Hematopoietic multipotent progenitor cell treated with erythropoietin and hydrocortisone succinate and interleukin-3 and kit ligand, for 6 days (in vitro differentiated cells): ENCODE measurements at regions not wholly inside any gene's neighbourhood (a gene's known extent, or its start where the extent isn't known, plus 50 kb on each side); places are given as distances from the start of the nearest gene placed in this dataset.

Source experiments
- DNase-seq: peaks from one replicate; pipeline ENCODE4 v3.0.0-alpha.2; 2015

DNA sequence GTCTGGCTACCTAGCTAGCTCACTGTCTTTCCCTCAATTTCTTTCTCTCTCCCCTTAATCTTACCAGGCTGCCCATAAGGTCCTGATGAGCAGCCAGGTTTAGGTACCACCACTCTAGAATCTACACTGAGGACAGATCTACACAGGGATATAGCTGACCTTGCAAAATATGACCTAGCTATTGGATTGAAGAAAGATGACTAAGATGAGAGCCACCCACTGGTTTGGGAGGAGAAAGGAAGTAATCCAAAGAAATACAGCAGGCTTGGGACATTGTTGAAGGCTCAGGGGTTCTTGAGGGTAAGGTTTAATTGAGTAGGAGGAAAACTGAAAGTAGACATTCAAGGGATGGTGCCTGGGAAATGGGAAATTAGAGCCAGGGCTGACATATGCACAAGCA lies 142.0 kb upstream of the TMC3 start:
- DNase-seq, result no peak

DNA sequence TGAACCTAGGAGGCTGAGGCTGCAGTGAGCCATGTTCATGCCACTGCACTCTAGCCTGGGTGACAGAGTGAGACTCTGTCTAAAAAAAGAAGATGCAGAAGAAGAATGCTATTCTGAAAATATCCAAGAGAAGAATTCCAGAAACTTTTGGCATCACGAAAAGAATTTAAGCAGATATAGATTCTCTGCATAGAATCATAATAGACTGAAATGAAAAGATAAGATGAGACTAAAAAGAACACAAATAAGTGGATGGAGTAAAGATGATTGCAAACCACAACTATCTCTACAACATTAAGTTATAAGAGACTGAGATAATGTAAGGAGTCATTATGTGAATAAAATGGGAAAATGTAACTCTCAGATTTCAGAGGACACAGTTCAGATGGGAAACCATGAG lies 140.7 kb upstream of the TMC3 start:
- DNase-seq, result no peak

DNA sequence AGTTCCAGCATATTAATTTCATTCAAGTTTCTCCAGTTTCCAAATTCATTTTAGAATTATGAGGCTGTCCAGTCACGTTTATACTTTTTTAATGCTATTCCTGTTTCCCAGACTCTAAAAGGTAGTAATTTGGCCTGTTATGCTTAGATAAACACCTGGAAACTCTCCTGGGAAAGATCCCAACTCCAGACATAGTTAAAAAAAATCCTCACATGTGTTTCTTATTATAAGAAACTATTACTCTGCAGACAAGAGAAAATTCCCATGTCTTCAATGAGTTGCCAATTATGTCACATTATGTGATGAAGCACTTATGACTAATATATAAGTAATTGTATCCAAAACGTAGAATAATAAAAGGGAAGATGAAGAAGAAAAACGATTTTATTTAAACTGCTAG lies 137.1 kb upstream of the TMC3 start:
- no peak for DNase-seq

DNA sequence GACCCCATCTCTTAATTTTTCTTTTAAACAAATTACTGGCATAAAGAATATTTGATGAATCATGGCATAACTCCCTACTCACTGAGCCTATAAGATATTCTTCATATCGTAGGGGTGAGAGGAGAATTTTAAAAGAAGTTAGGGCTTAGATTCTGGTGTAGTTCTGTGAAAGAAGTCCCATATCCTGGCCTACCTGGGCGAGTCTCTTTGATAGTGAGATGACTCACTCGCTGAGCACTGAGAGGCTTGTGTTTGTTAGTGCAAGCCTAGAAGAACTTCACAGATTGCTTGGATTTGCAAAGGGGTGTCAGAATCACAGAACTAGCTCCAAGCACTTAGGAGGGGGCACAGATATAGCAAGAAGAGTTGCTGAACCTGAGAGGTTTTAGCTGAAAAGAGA lies 133.8 kb upstream of the TMC3 start:
- no peak for DNase-seq

DNA sequence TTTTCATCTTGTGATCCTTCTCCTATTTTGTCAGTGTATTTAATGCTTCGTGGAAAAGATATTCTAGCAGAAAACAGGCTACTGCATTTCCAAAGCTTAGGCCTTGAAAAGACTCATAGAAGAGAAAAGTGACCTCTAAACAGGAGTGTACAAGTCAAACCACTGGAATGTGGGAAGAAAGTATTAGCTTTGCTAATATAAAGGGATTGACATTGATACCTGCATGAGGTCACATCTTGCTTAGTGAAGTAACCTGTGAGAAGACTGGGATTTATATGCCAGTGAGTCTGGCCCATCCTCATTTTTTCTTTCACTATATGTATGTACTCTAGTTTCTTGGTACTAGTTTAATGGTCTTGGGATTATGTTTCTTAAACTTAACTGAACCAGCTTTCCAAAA lies 132.9 kb upstream of the TMC3 start:
- DNase-seq, result no peak

DNA sequence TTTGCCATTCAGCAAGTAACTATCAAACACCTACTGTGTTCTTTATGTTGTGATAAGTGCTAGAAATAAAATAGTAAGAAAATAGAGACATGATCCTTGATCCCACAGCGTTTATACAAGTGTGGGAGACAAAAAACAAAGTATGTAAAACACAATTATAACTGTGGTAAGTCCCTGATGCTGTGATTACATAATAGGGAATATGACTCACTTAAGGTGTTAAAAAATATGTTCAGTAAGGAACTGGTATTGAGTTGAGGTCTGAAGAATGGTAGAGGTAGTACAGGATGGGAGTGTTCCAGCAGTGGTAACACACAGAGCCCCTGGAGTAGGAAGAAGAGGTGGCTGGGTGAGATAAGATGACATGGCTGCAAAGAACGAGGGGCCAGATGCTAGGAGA lies 132.1 kb upstream of the TMC3 start:
- DNase-seq, result no peak

DNA sequence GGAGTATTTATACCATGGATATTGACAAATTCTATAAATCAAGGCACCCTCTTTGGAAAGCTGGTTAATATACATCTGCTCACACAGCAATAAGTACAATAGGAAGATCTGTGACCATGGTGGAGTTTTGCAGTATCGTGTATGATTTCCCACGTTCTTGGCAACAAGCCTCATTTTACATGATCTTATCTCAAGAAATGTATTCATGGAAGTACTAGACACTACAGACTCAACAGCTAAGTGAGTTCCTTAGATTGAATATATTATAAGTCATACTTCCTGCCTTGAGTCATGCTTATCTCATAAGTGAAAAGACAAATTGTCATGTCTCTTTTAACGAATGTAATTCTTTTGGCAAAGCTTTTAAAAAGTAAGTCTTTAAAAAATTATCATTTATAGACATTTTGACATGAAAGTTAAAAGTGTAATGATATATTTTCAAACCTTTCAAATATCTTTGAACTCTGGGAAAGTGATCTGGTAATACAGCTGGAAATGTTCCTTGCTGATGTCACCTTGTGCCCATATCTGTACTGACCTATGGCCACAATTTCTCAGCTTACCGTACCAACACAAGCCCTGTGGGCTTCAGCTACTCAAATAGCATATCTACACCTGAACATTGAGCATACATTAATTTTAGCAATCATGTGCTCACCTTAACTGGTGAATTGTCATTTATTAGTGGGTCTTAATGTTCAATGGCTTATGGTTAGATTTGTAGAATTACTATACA lies 130.3 kb upstream of the TMC3 start:
- DNase-seq, result peak; percentile 13

DNA sequence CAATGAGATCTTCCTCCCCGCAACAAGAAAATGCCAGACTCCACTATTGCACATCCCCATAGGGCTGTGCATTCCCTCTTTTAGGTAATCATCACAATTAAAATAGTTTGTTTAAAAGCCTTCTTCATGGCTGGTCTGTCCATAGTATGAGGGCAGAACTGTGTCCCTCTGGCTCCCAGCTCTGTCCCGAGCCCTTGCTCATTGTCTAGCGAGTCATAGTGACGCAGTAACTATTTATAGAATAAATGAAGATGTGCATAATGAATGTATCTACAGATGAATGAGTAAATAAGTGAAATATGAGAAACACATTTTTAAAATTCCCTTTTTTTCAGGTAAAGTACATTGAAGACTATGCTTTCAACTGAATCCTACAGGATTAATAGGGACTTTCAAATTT lies 128.4 kb upstream of the TMC3 start:
- no peak for DNase-seq

DNA sequence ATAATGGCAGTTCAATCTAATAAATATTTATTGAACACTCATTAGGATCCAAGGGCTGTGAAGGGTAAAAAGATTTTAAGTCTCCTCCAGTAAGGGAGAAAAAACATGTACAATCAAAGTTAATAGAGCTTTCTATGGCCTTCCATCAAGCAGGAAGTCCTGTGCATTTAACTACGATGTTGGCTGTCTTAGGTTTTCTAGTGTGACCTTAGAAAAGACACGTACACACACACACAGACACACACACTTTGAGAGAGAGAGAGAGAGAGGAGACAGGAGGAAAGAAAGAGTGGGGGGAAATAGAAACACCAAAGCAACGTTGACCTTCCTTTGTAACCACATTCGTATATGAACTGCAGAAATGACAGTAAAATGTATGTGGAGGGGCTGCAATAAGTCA lies 126.1 kb upstream of the TMC3 start:
- no peak for DNase-seq

DNA sequence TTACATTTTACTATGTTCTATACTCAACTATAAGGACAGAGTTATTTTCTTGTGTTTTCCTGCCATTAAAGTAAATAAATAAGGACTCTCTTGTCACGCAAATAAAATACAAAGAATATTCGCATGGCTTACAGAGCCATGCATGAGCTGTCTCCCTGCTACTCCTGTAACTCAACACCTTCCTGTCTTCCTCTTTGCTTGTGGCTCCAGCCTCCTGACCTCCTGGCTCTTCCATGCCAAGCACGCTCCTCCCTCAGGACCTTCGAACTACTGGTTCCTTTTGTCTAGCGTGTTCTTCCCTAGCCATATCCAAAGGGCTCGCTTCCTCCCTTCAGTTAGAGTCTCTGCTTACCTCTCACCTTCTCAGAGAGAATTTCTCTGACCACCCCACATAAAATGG lies 124.3 kb upstream of the TMC3 start:
- DNase-seq, result no peak

DNA sequence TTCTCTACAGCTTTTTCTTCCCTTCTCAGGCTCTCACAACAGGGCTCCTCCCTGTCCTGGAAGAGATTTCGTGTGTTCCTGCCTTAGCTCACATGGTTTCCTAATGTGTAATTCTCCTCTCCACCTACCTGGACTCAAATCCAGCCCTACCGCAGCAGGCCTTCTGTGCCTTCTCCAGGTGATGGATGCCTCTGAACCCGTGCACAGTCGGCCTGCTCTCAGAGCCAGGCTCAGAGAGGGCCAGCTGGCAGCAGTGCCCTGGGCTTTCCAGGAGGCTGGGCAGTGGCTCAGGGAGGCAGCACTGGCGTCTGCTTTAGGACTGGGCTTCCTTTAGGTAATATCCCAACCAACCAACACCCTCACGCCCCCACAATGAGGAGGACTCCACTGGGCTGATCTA lies 123.2 kb upstream of the TMC3 start:
- DNase-seq, result no peak

DNA sequence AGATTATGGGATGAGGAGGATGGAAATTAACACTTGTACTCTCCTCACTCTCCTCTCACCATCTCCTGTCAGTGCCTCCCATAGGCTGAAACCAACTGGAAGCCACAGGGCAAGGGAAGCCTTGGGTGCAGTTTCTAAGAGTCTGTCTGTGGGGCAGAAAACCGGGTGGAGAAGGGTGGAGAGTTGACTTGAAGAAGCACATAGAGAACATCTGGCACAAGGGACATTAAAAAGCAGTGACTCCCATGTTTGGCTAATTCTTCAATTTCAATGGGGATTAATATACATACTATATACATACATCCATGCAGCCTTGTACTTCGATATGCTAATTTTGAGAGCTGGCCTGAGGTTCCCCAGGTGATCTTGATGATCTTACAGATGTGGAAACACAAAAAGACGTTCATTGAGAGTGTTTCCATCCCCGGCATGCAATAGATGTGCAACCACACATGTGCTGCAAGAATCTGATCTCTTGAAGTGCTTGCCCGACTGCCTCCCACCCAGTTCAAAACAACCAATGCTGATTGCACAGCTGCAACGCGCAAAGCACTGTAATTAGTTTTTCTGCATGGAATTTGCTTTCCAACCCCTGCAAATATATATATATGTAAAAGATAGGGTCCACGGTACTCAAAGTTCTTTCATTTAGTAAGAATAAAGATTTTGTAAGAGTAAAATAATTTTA lies 121.9 kb upstream of the TMC3 start:
- DNase-seq, result no peak

DNA sequence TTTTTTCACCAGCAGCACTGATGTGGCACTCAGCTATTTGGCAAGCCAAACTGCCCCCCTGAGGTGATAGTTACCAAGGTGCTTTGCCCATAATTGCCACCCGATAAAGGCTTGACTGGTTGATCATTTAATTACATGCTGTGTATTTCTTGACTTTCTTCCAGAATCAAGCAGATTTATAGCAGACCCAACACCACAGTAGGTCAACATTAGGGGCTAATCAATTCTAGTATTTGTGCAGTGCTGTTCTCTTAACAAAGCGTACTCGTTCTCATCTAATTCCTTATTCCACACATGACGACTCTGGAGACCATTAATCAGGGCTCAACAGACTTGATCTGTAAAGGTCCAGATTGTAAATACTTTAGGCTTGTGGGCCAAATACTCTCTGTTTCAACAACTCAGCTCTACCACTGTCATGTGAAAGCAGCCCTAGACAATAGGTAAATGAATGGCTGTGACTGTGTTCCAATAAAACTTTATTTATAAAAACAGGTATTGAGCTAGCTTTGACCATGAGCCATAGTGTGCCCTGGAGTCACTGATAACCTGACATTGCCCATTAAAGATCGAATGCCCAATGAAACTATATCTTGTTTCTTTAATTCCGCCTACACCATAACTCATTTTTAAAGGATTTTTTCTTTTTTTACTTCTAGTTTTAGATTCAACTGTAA lies 119.1 kb upstream of the TMC3 start:
- no peak for DNase-seq

DNA sequence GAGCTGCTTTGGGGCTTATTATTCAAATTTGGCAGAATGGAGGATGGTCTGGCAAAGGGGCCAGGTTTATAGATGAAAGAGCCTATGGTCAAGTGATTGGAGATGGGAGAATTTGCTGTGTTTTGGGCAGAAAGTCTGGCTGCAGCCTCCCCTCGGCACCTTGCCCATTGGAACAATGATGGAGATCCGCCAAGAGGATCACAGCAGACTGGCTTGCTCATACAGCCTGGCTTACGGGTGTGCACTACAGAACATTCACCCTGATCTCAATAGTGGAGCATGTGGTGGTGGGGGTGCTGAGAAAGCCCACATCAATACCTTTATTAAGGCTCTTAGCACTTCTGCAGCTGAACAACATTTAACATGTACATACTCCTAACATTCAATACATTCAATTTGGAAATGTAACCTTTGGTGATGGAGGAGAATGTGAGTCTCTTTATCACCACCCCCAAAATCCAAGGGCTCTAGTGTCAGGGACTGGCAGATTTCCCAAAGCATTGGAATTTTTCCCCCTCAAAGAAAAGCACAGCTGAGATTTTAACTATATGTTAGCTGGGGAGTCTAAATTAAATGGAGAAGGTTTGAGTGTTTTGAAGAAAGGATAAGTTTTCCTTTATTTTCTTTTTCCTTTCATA lies 118.4 kb upstream of the TMC3 start:
- DNase-seq, result no peak

DNA sequence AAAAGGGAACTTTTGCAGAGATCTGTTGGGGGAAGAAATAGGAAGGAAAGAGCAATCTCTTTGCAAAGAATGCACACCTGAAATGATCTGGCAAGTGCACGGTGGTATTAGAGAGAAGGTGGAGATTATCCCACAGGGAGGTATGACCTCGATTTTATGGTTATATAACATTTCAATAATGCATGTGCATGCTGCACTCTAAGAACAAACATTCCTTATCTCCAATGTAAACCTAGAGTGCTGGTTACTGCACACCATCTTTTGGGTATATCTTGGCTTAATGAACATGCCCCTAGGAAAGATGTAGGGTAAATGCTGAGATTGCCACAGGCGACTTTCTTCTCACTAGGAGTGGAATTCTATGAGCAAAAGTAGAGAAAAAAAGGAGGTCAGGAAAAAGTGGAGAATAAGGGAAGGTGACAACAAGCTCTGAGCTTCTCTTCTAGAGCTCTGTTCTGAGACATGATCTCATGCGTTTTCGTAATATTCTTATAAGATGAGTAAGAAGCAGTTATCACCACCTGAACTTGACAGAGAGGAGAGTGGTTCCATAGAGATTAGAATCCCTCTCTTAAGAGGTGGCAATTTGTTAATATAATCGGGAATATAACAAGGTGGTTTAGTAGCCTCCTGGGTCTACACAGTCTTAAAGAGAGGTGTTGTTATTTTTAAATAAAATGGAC lies 117.5 kb upstream of the TMC3 start:
- no peak for DNase-seq

DNA sequence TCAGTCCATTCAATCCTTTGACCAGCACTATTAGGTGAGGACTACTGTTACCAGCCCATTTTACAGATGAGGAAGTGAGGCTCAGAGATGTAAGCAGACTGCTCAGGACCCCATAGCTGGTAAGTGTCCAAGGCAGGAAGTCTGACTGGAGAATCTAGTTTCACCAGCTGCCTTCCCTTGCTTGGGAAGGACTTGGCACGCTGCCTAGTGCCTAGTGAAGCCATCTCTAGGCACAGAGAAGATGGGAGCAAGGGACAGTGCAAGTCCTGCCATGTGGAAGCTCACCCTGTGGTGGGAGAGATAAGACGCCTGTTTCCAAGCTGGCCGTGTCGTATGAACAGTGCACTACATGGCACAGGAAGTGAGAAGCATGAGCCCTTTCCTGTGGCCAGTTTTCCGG lies 111.8 kb upstream of the TMC3 start:
- DNase-seq, result no peak

DNA sequence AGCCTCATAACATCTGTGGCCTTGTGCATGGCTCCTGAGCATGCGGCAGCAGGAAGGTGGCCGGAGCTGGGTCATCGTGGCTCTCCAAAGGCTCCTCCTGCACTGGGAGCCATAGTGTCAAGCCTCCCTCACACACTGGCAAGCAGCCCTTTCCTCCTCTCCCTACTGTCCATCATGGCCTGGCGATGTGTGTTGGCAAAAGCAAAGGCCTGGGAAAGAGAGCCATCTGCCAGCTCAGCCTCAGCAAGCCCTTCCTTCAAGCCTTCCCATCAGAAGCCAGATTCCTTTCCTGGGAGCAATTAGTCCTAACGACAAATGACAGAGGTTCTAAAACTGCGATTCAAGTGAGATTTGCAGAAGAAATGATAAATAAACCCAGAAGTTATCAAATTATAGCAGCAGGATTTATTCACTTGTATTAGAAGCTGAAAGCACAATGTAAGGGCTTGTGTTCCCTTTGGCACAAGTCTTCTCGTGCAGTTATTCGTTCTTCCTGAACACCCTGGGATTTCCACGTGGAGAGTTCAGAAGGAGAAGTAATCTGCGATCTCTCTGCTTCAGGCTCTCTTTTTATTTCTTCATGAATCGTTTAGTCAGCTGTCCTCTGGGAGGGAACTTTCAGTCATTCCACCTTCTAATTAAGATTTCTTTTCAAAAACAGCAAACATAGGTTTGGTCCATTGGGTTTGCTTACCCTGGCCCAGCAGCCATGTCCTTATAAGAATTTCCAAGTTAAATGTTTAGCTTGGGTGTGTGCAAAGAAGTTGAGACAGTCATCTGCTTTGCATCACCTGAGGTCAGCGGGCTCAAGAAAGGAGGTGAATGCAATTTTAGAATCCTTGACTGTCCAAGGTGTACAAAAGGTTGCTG lies 110.3 kb upstream of the TMC3 start:
- no peak for DNase-seq

DNA sequence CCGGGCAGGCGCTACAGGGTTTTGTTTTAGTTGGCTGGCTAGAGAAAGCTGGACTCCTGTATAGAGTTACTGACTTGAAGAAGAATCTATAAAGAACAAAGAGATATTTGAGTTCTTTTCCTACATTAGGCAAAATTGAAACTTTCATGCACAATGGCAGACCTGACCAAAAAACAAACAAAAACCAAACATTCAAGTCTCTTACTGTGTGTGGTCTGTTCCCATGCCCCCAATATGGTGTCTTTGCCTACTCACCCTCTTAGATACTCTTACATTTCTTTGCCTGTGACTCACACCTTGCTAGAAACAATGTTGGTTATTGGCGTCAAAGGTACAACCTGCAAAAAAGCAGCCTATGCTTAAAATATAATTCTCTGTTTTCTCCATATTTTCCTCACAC lies 109.5 kb upstream of the TMC3 start:
- no peak for DNase-seq

DNA sequence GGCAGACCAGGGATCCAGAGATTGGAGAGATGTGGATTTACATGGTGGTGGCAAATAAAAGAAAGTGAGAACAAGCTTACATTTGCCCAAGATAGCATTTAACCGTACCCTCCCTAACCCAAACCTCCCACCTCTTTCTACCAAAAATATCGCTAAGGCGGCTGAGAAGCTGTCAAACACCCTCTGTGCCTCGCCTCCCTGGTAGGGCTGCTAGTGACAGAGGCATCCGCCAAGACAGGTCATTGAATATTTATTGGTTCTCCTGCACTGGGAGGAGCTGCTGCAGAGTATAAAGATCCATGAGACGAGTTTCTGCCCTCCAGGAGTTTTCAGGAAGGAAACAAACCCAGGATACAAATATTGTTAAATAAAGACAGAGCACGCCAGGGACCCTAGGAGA lies 107.3 kb upstream of the TMC3 start:
- DNase-seq, result no peak

DNA sequence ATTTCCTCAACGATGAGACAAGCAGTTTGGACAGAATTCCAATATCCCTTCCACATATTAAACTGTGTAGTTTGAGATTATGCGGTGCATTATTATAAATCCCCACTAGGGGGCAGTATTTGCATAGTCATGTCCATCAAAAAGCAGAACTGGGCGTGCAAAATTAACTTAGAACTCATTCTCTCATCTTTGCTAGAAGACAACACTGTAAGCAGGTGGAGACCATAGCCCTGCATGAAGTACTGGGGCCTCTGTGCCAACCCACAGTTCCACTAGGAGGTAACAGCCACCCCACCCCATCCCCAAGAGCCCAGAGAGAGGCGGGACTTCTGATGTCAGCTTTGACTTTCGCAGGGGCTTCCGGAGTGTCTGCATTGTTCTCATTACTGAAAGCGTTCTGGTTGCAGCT lies 106.6 kb upstream of the TMC3 start:
- DNase-seq, result peak; percentile 84

DNA sequence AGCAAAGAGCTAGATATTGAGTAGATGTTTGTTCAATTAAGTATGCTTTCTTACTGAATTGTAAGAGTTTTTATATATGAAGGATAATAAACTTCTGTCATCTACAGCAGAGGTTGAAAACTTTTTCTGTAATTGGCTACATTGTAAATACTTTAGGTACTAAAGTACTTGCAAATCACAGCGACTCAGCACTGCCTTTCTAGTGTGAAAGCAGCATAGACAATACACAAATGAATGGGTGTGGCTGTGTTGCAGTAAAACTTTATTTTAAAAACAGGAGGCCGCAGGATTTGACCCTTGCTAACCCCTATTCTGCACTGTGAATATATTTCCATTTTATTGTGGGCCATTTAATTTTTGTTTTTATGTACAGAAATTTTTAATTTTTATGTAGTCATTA lies 104.3 kb upstream of the TMC3 start:
- no peak for DNase-seq

DNA sequence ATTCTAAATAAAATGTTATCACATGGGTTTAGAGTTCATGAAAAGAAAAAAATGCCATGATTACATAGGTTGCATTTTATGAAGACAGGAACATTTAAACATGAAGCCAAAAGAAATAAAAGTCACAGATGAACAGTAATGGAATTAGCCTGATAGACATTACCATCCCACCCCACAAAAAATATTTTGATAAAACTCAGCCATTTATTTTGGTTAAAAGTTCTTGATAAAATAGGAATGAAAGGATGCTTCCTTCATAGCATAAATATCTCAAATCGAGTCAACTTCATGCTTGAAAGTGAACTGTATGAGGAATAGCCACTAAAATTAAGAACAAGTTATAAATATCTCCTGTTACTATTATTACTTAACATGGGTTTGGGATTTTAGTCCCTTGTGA lies 101.9 kb upstream of the TMC3 start:
- no peak for DNase-seq
